K562 (cell line): ENCODE measurements at regions not wholly inside any gene's neighbourhood (a gene's known extent, or its start where the extent isn't known, plus 50 kb on each side); places are given as distances from the start of the nearest gene placed in this dataset.

ENCODE experiments used
- ATAC-seq: fragments of 200-7000 bp; cut with Tn5 transposase; 3 replicates; pipeline ENCODE4 v1.9.1; 2020; ENCODE audit warnings: moderate library complexity
- BruUV-seq: library from RNA; stranded (reverse); fragments of 400-500 nt; replicated peaks from 2 replicates; lab custom pipeline; 2021; lab: Mats Ljungman, UMichigan
- CTCF ChIA-PET: fragments of 300-600 bp; formaldehyde crosslinking; extraction: SDS; loops from one replicate; lab custom pipeline; 2021; ENCODE audit warnings: low intra/inter-chr PET ratio; lab: Yijun Ruan, JAX
- POLR2A ChIA-PET: fragments of 300-600, 350-650 bp; sonication (Branson Sonifier 250); formaldehyde crosslinking; extraction: SDS; loops from one replicate; lab custom pipeline; 2021; ENCODE audit warnings: antibody characterized with exemption, inconsistent platforms; lab: Yijun Ruan, JAX
- DNase-seq, 4 experiments: peaks; one replicate each; pipeline versions ENCODE4 v3.0.0 to v3.0.0-alpha.2; 2011 to 2018; ENCODE audit warnings: low spot score in 3 of 4, mixed read lengths in 3 of 4; ENCODE audit errors: extremely low read depth in 1 of 4
- FAIRE-seq: peaks from 2 replicates; lab custom pipeline; 2011; peaks lifted over from hg19 to GRCh38; lab: Jason Lieb, UNC
- H2AFZ ChIP-seq: 2 replicates; pipeline ENCODE4 v1.6.0; 2011; ENCODE audit warnings: low read depth, low read length, control low read depth, inconsistent platforms
- H3K27ac ChIP-seq: fragments of 200-600 bp; 3 replicates; pipeline ENCODE4 v1.8.0; 2011; ENCODE audit warnings: low read depth, mild to moderate bottlenecking, control low read depth, inconsistent platforms, low read length, moderate library complexity, mixed read lengths; ENCODE audit errors: extremely low read depth
- H3K27me3 ChIP-seq, 2 experiments: fragments of 300-600 bp in 1 of 2; 2 replicates in 1 of 2; 3 replicates in 1 of 2; pipeline versions ENCODE4 v1.6.0 to v1.8.0; 2011; ENCODE audit warnings: inconsistent platforms in 2 of 2, low read length in 2 of 2, mild to moderate bottlenecking in 1 of 2, mixed read lengths in 1 of 2, moderate library complexity in 1 of 2; ENCODE audit not compliant: control insufficient read depth in 2 of 2, insufficient read depth in 2 of 2
- H3K36me3 ChIP-seq: fragments of 300-600 bp; 3 replicates; pipeline ENCODE4 v1.8.0; 2011; ENCODE audit warnings: mild to moderate bottlenecking, low read length, inconsistent platforms; ENCODE audit not compliant: control insufficient read depth, insufficient read depth
- H3K4me1 ChIP-seq, 2 experiments: fragments of 200-600 bp in 1 of 2; replicated peaks in 1 of 2; 2 replicates in 1 of 2; 3 replicates in 1 of 2; pipeline versions ENCODE4 v1.5.1 to v1.8.0; 2011; ENCODE audit warnings: inconsistent platforms in 2 of 2, low read length in 2 of 2, mild to moderate bottlenecking in 1 of 2, mixed read lengths in 1 of 2, moderate library complexity in 1 of 2; ENCODE audit not compliant: control insufficient read depth in 2 of 2, insufficient read depth in 2 of 2
- H3K4me2 ChIP-seq: 2 replicates; pipeline ENCODE4 v1.6.1; 2011; ENCODE audit warnings: low read length, control low read depth, inconsistent platforms, mixed read lengths; ENCODE audit not compliant: insufficient read depth
- H3K4me3 ChIP-seq: fragments of 200-600 bp; sonication (generic), shearing (Covaris generic); 2 replicates; pipeline ENCODE4 v1.5.1; 2016; ENCODE audit warnings: control low read depth, inconsistent platforms
- H3K79me2 ChIP-seq: fragments of 200-600 bp; 3 replicates; pipeline ENCODE4 v1.8.0; 2011; ENCODE audit warnings: low read length, inconsistent platforms; ENCODE audit not compliant: control insufficient read depth, insufficient read depth
- H3K9ac ChIP-seq, 2 experiments: 2 replicates each; pipeline versions ENCODE4 v1.6.0 to v1.6.1; 2011; ENCODE audit warnings: low read depth in 2 of 2, low read length in 2 of 2, control low read depth in 1 of 2, inconsistent platforms in 1 of 2, mild to moderate bottlenecking in 1 of 2, mixed read lengths in 1 of 2; ENCODE audit not compliant: insufficient read depth in 1 of 2
- H3K9me1 ChIP-seq: one replicate; pipeline ENCODE4 v1.6.0; 2011; ENCODE audit warnings: inconsistent platforms, mild to moderate bottlenecking, low read length, moderate library complexity; ENCODE audit not compliant: control insufficient read depth, insufficient read depth
- H3K9me3 ChIP-seq: replicated peaks from 2 replicates; pipeline ENCODE4 v1.5.1; 2011; ENCODE audit warnings: low read depth, low read length, inconsistent platforms; ENCODE audit not compliant: control insufficient read depth, insufficient read depth
- H4K20me1 ChIP-seq: replicated peaks from 2 replicates; pipeline ENCODE4 v1.6.1; 2011; ENCODE audit warnings: low read length, inconsistent platforms, mixed read lengths; ENCODE audit not compliant: control insufficient read depth, insufficient read depth
- ADNP ChIP-seq: fragments of 200-800 bp; sonication (Bioruptor generic); IDR thresholded peaks from 2 replicates; pipeline ENCODE4 v1.6.1; 2016; ENCODE audit warnings: missing genetic modification characterization, missing compliant biosample characterization
- COPS2 ChIP-seq: fragments of 450-650 bp; conservative IDR thresholded peaks from 2 replicates; pipeline ENCODE4 v1.6.1; 2016; ENCODE audit warnings: mild to moderate bottlenecking, moderate library complexity
- E2F3 ChIP-seq: fragments of 250-450 bp; sonication (Bioruptor Pico); IDR thresholded peaks from 2 replicates; pipeline ENCODE4 v1.4.0; 2020; ENCODE audit warnings: mild to moderate bottlenecking
- NFYB ChIP-seq: IDR thresholded peaks from 2 replicates; pipeline ENCODE4 v1.6.1; 2011; ENCODE audit warnings: mild to moderate bottlenecking, moderate library complexity; ENCODE audit not compliant: insufficient read length; ENCODE audit errors: extremely low read depth
- PPARD ChIP-seq: fragments of 250-450 bp; sonication (Bioruptor Pico); IDR thresholded peaks from 2 replicates; pipeline ENCODE4 v1.8.0; 2022; ENCODE audit warnings: inconsistent platforms, mild to moderate bottlenecking, moderate library complexity
- PYGO2 ChIP-seq: fragments of 450-650 bp; IDR thresholded peaks from 2 replicates; pipeline ENCODE4 v1.6.1; 2016; ENCODE audit warnings: mild to moderate bottlenecking, missing genetic modification characterization, moderate library complexity, missing compliant biosample characterization
- TRIM25 ChIP-seq: fragments of 450-650 bp; IDR thresholded peaks from 2 replicates; pipeline ENCODE4 v1.7.0; 2016; ENCODE audit warnings: borderline replicate concordance
- ZNF311 ChIP-seq: fragments of 250-450 bp; sonication (Bioruptor Pico); IDR thresholded peaks from 2 replicates; pipeline ENCODE4 v1.4.0; 2020; ENCODE audit warnings: mild to moderate bottlenecking, moderate library complexity
- ZNF696 ChIP-seq: fragments of 250-450 bp; sonication (Bioruptor Pico); conservative IDR thresholded peaks from 2 replicates; pipeline ENCODE4 v1.4.0; 2020; ENCODE audit warnings: mild to moderate bottlenecking, moderate library complexity
- WGBS: fragments of 100-300 bp; shearing (Covaris generic); methylation state at CpG from one replicate; pipeline ENCODE4 v1.1.6; 2016; ENCODE audit warnings: low coverage, mixed read lengths; ENCODE audit not compliant: insufficient coverage; ENCODE audit errors: missing lambda C conversion rate; 5-methylcytosine and 5-hydroxymethylcytosine counted together
- in situ Hi-C: fragments of 300-500 bp; cut with MboI; formaldehyde crosslinking; loops from 4 replicates; pipeline ENCODE4 v1.15.0; 2018; ENCODE audit warnings: inconsistent platforms, mixed read lengths
- intact Hi-C: fragments of 100-400 bp; cut with micrococcal nuclease; formaldehyde crosslinking; loops from 2 replicates; pipeline ENCODE4 v1.14.2; 2022
- TF ChIP-seq, protein P1 (sequence below): sonication (generic); formaldehyde crosslinking; IDR thresholded peaks from 2 replicates; pipeline ENCODE4 v1.8.1; 2022; ENCODE audit warnings: missing genetic modification reagents

DNA sequence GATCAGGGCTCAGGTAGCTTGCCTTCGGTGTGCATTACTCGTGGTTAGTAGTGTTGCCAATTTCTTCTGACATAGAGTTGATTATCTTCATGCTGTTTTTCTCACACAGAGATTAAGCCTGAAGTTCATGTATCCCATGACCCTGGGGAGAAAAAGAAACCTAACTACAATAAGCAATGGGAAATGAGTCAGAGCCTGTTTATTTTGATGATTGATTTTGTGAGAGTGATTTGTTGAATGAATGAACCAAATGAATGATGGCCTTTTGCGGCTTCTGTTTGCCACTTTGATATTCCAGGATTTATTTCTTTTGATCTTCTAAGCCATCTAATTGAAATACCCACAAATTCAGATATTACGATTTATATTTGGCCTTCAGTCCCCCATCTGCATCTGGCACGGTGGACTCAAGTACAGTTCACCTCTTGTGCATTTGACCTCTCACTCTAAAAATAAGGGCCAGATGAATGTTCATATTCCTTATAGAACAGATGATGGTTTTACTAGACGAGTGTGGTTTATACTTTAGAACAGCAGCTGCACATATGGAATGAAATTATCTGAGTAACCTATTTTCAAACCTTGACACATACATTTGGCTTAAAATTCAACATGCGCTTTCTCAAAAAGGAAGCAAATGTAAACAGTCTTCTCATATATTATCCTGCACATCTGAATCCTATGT is 110.7 kb downstream of the PLCE1 start:
- Histone ChIP-seq H3K9me3 (no peaks in the 10 kb centered on the region), H3K4me3 (no peak overlapping the region), H3K79me2 (no peaks in the 10 kb centered on the region), H3K27me3 (no peaks in the 10 kb centered on the region), H3K9me1 (no peaks in the 10 kb centered on the region), H2AFZ (no peak overlapping the region), H3K4me2 (no peak overlapping the region), H3K9ac (no peak overlapping the region), H3K4me1 (no peaks in the 10 kb centered on the region), H4K20me1 (no peaks in the 10 kb centered on the region), H3K27ac (no peak overlapping the region), H3K36me3 (no peaks in the 10 kb centered on the region)
- in situ Hi-C loops, result no loop called here
- intact Hi-C loops, result no loop called here
- no peak for DNase-seq
- WGBS, result 1% methylated on average over 7 of the region's 7 CpGs
- no TSS peak for BruUV-seq
- ChIA-PET POLR2A (no interaction called here), CTCF (no interaction called here)
- TF ChIP-seq TRIM25, result no peak
- TF ChIP-seq, protein P1, sequence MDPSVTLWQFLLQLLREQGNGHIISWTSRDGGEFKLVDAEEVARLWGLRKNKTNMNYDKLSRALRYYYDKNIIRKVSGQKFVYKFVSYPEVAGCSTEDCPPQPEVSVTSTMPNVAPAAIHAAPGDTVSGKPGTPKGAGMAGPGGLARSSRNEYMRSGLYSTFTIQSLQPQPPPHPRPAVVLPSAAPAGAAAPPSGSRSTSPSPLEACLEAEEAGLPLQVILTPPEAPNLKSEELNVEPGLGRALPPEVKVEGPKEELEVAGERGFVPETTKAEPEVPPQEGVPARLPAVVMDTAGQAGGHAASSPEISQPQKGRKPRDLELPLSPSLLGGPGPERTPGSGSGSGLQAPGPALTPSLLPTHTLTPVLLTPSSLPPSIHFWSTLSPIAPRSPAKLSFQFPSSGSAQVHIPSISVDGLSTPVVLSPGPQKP (CRISPR knock-in tag), result no peak
- TF ChIP-seq ZNF696, result no peak
- no peak for TF ChIP-seq PPARD (CRISPR knock-in tag)
- TF ChIP-seq COPS2, result no peak
- TF ChIP-seq ADNP, result no peak
- TF ChIP-seq PYGO2 (tag), result no peak
- no peak for TF ChIP-seq ZNF311 (CRISPR knock-in tag)
- no peak for TF ChIP-seq E2F3 (CRISPR knock-in tag)
- TF ChIP-seq NFYB, result no peak
- no peak for ATAC-seq
- no peak for FAIRE-seq
